IMR-90 (cell line): ENCODE measurements at regions not wholly inside any gene's neighbourhood (a gene's known extent, or its start where the extent isn't known, plus 50 kb on each side); places are given as distances from the start of the nearest gene placed in this dataset.

ENCODE experiments used
- ATAC-seq: fragments of 200-7000 bp; cut with Tn5 transposase; 2 replicates; pipeline ENCODE4 v1.9.1; 2020; ENCODE audit warnings: low read depth, mild to moderate bottlenecking, moderate library complexity
- BruUV-seq: library from RNA; stranded (reverse); fragments of 400-500 nt; replicated peaks from 2 replicates; lab custom pipeline; 2021; lab: Mats Ljungman, UMichigan
- CTCF ChIA-PET: fragments of 300-600 bp; formaldehyde crosslinking; extraction: SDS; loops from one replicate; lab custom pipeline; 2021; ENCODE audit warnings: antibody characterized with exemption; lab: Yijun Ruan, JAX
- POLR2A ChIA-PET: fragments of 300-600 bp; sonication (Branson Sonifier 250); formaldehyde crosslinking; loops from one replicate; lab custom pipeline; 2022; ENCODE audit warnings: antibody characterized with exemption; ENCODE audit not compliant: unreplicated experiment; lab: Charles Lee
- DNase-seq: peaks from one replicate; pipeline ENCODE4 v3.0.0; 2013
- H2AFZ ChIP-seq: replicated peaks from 2 replicates; pipeline ENCODE3; 2013; ENCODE audit warnings: low read length, mild to moderate bottlenecking; ENCODE audit not compliant: poor library complexity
- H2AK5ac ChIP-seq: 2 replicates; pipeline ENCODE4 v1.6.1; 2013; ENCODE audit warnings: low read depth, low read length, inconsistent platforms
- H2AK9ac ChIP-seq: replicated peaks from 2 replicates; pipeline ENCODE3; 2013; ENCODE audit warnings: mild to moderate bottlenecking, low read depth, low read length, moderate library complexity; ENCODE audit not compliant: poor library complexity
- H2BK120ac ChIP-seq: 2 replicates; pipeline ENCODE4 v1.6.1; 2013; ENCODE audit warnings: low read depth, low read length, inconsistent platforms
- H2BK15ac ChIP-seq: 3 replicates; pipeline ENCODE4 v1.6.1; 2013; ENCODE audit warnings: low read depth, low read length, inconsistent platforms
- H2BK20ac ChIP-seq: 2 replicates; pipeline ENCODE4 v1.6.1; 2013; ENCODE audit warnings: low read depth, mild to moderate bottlenecking, inconsistent platforms, low read length, moderate library complexity
- H2BK5ac ChIP-seq: 2 replicates; pipeline ENCODE4 v1.6.1; 2013; ENCODE audit warnings: mild to moderate bottlenecking, low read depth, low read length, inconsistent platforms; ENCODE audit not compliant: poor library complexity, severe bottlenecking
- H3K14ac ChIP-seq: replicated peaks from 2 replicates; pipeline ENCODE4 v1.6.1; 2013; ENCODE audit warnings: low read depth, low read length, inconsistent platforms
- H3K18ac ChIP-seq: 2 replicates; pipeline ENCODE4 v1.6.1; 2013; ENCODE audit warnings: low read depth, low read length, control low read depth
- H3K23ac ChIP-seq: 2 replicates; pipeline ENCODE4 v1.6.1; 2013; ENCODE audit warnings: low read depth, low read length, inconsistent platforms
- H3K27ac ChIP-seq: 2 replicates; pipeline ENCODE4 v1.5.1; 2013; ENCODE audit warnings: mild to moderate bottlenecking, control low read depth, low read length; ENCODE audit not compliant: insufficient read depth
- H3K27me3 ChIP-seq: 2 replicates; pipeline ENCODE4 v1.6.1; 2013; ENCODE audit warnings: low read length; ENCODE audit not compliant: control insufficient read depth, insufficient read depth
- H3K36me3 ChIP-seq: 2 replicates; pipeline ENCODE4 v1.6.1; 2013; ENCODE audit warnings: low read length, mixed read lengths; ENCODE audit not compliant: control insufficient read depth, insufficient read depth
- H3K4ac ChIP-seq: 2 replicates; pipeline ENCODE4 v1.6.1; 2013; ENCODE audit warnings: low read depth, low read length, inconsistent platforms
- H3K4me1 ChIP-seq: 2 replicates; pipeline ENCODE4 v1.6.1; 2013; ENCODE audit warnings: low read length, mixed read lengths; ENCODE audit not compliant: control insufficient read depth, insufficient read depth
- H3K4me2 ChIP-seq: 2 replicates; pipeline ENCODE4 v1.6.1; 2013; ENCODE audit warnings: low read depth, mild to moderate bottlenecking, control low read depth, low read length, moderate library complexity
- H3K4me3 ChIP-seq: 2 replicates; pipeline ENCODE4 v1.5.1; 2013; ENCODE audit warnings: low read depth, mild to moderate bottlenecking, control low read depth, low read length, moderate library complexity; ENCODE audit not compliant: insufficient read depth
- H3K56ac ChIP-seq: 2 replicates; pipeline ENCODE4 v1.6.1; 2013; ENCODE audit warnings: low read length, inconsistent platforms; ENCODE audit not compliant: insufficient read depth; ENCODE audit errors: extremely low read depth
- H3K79me1 ChIP-seq, 2 experiments: 2 replicates each; pipeline ENCODE4 v1.6.1; 2013; ENCODE audit warnings: low read length in 2 of 2, inconsistent platforms in 1 of 2, low read depth in 1 of 2
- H3K9ac ChIP-seq: 2 replicates; pipeline ENCODE4 v1.6.1; 2013; ENCODE audit warnings: low read depth, low read length, control low read depth
- H3K9me1 ChIP-seq: 2 replicates; pipeline ENCODE4 v1.6.1; 2013; ENCODE audit warnings: low read length, inconsistent platforms; ENCODE audit not compliant: insufficient read depth
- H3K9me3 ChIP-seq: 2 replicates; pipeline ENCODE4 v1.6.1; 2013; ENCODE audit warnings: low read length; ENCODE audit not compliant: control insufficient read depth, insufficient read depth
- H4K20me1 ChIP-seq: 2 replicates; pipeline ENCODE4 v1.6.1; 2013; ENCODE audit warnings: low read length, inconsistent platforms; ENCODE audit not compliant: insufficient read depth
- H4K5ac ChIP-seq: 2 replicates; pipeline ENCODE4 v1.6.1; 2013; ENCODE audit warnings: mild to moderate bottlenecking, low read depth, low read length, control low read depth
- H4K8ac ChIP-seq, 2 experiments: 2 replicates each; pipeline ENCODE4 v1.6.1; 2013; ENCODE audit warnings: low read depth in 2 of 2, low read length in 2 of 2, control low read depth in 1 of 2, inconsistent platforms in 1 of 2
- H4K91ac ChIP-seq: 2 replicates; pipeline ENCODE4 v1.6.1; 2013; ENCODE audit warnings: low read depth, low read length, inconsistent platforms; ENCODE audit not compliant: insufficient read depth
- BHLHE40 ChIP-seq: fragments of 150-350 bp; IDR thresholded peaks from 2 replicates; pipeline ENCODE4 v1.6.1; 2016; ENCODE audit warnings: mild to moderate bottlenecking, low read depth, low read length
- CEBPB ChIP-seq: IDR thresholded peaks from 2 replicates; pipeline ENCODE4 v1.6.1; 2012; ENCODE audit warnings: low read depth, low read length, improper control_type of control experiment
- CHD1 ChIP-seq: IDR thresholded peaks from 2 replicates; pipeline ENCODE4 v1.6.1; 2012; ENCODE audit warnings: low read depth, low read length, improper control_type of control experiment
- CTCF ChIP-seq: conservative IDR thresholded peaks from 2 replicates; pipeline ENCODE4 v1.5.1; 2012; ENCODE audit warnings: mild to moderate bottlenecking, low read depth, low read length, improper control_type of control experiment
- ELK1 ChIP-seq: fragments of 150-350 bp; IDR thresholded peaks from 2 replicates; pipeline ENCODE4 v1.6.1; 2016; ENCODE audit warnings: low read depth, mild to moderate bottlenecking, low read length, moderate library complexity, borderline replicate concordance
- FOS ChIP-seq: fragments of 150-350 bp; IDR thresholded peaks from 2 replicates; pipeline ENCODE4 v1.6.1; 2016; ENCODE audit warnings: low read depth, low read length
- MAFK ChIP-seq: IDR thresholded peaks from 2 replicates; pipeline ENCODE4 v1.6.1; 2012; ENCODE audit warnings: low read depth, low read length, improper control_type of control experiment
- MAZ ChIP-seq: IDR thresholded peaks from 2 replicates; pipeline ENCODE4 v1.6.1; 2012; ENCODE audit warnings: low read depth, mild to moderate bottlenecking, low read length, improper control_type of control experiment, moderate library complexity, borderline replicate concordance
- MXI1 ChIP-seq: IDR thresholded peaks from 2 replicates; pipeline ENCODE4 v1.6.1; 2012; ENCODE audit warnings: low read depth, mild to moderate bottlenecking, low read length, moderate library complexity, borderline replicate concordance
- NFE2L2 ChIP-seq: fragments of 150-350 bp; IDR thresholded peaks from 2 replicates; pipeline ENCODE4 v1.6.1; 2016; ENCODE audit warnings: low read depth, mild to moderate bottlenecking, low read length
- POLR2A ChIP-seq: IDR thresholded peaks from 2 replicates; pipeline ENCODE4 v1.6.1; 2012; ENCODE audit warnings: mild to moderate bottlenecking, low read depth, low read length
- RAD21 ChIP-seq: IDR thresholded peaks from 2 replicates; pipeline ENCODE4 v1.6.1; 2012; ENCODE audit warnings: low read length, improper control_type of control experiment
- RCOR1 ChIP-seq: IDR thresholded peaks from 2 replicates; pipeline ENCODE4 v1.6.1; 2012; ENCODE audit warnings: mild to moderate bottlenecking, low read length, improper control_type of control experiment; ENCODE audit not compliant: insufficient replicate concordance
- RFX5 ChIP-seq: IDR thresholded peaks from 2 replicates; pipeline ENCODE4 v1.8.0; 2012; ENCODE audit warnings: low read depth, mild to moderate bottlenecking, low read length, moderate library complexity
- SMC3 ChIP-seq: fragments of 150-350 bp; IDR thresholded peaks from 2 replicates; pipeline ENCODE4 v1.6.1; 2016; ENCODE audit warnings: low read depth, mild to moderate bottlenecking, antibody characterized with exemption, low read length, moderate library complexity
- USF2 ChIP-seq: fragments of 150-350 bp; IDR thresholded peaks from 2 replicates; pipeline ENCODE4 v1.6.1; 2017; ENCODE audit warnings: mild to moderate bottlenecking, antibody characterized with exemption, low read length, low read depth
- WGBS, 2 experiments: methylation state at CpG; one replicate each; pipeline versions ENCODE4 v1.1.5 to v1.1.7; 2013; ENCODE audit warnings: missing lambda C conversion rate in 2 of 2; ENCODE audit not compliant: insufficient read length in 1 of 2; ENCODE audit errors: extremely low coverage in 2 of 2; 5-methylcytosine and 5-hydroxymethylcytosine counted together
- dilution Hi-C: fragments of 300-500 bp; cut with HindIII; formaldehyde crosslinking; loops from one replicate; pipeline ENCODE4 v1.14.3; 2018; ENCODE audit warnings: low sequenced_read_pairs; ENCODE audit not compliant: unreplicated experiment
- in situ Hi-C: fragments of 300-500 bp; cut with MboI; formaldehyde crosslinking; loops from 3 replicates; pipeline ENCODE4 v1.14.3; 2019; ENCODE audit warnings: low sequenced_read_pairs, inconsistent platforms, mixed read lengths
- intact Hi-C: fragments of 100-400 bp; cut with micrococcal nuclease; formaldehyde crosslinking; loops from 2 replicates; pipeline ENCODE4 v1.10.0; 2022

- DNase-seq, result no peak
- Histone ChIP-seq H3K56ac (no peak overlapping the region), H3K4me2 (no peak overlapping the region), H2AK5ac (no peak overlapping the region), H2BK5ac (no peak overlapping the region), H2BK120ac (no peak overlapping the region), H2AFZ (no peak overlapping the region), H3K4ac (no peak overlapping the region), H2AK9ac (no peak overlapping the region), H3K4me3 (no peak overlapping the region), H3K18ac (no peak overlapping the region), H3K4me1 (no peaks in the 10 kb centered on the region), H3K9me3 (no peaks in the 10 kb centered on the region), H3K27ac (no peak overlapping the region), H3K9ac (no peak overlapping the region), H3K27me3 (no peaks in the 10 kb centered on the region; the same call in 1 of the 2 replicates), H4K8ac (no peak overlapping the region), H2BK15ac (no peak overlapping the region), H4K20me1 (no peaks in the 10 kb centered on the region), H3K36me3 (no peaks in the 10 kb centered on the region), H3K14ac (no peak overlapping the region), H4K91ac (no peak overlapping the region), H3K9me1 (no peaks in the 10 kb centered on the region), H4K5ac (no peak overlapping the region), H3K23ac (no peak overlapping the region), H2BK20ac (no peak overlapping the region), H3K79me1 (no peaks in the 10 kb centered on the region)
- ATAC-seq, result no peak
- ChIA-PET POLR2A (no interaction called here), CTCF (interaction anchor here (0.6 kb wide), 1 partner anchor 20 kb away, joined by 3 read pairs; no protein-coding TSS in a partner anchor)
- WGBS, 2 experiments, result 72% methylated on average over 6 of the region's 9 CpGs; no CpG with 5 or more reads in 1 of the 2 experiments
- in situ Hi-C loops (no loop called here), dilution Hi-C loops (no loop called here), intact Hi-C loops (no loop called here)
- BruUV-seq, result no TSS peak
- no peak for TF ChIP-seq ELK1
- TF ChIP-seq NFE2L2, result no peak
- no peak for TF ChIP-seq RCOR1
- no peak for TF ChIP-seq FOS
- no peak for TF ChIP-seq MAFK
- no peak for TF ChIP-seq BHLHE40
- TF ChIP-seq USF2, result no peak
- TF ChIP-seq SMC3, result no peak
- TF ChIP-seq CTCF, result no peak
- TF ChIP-seq CEBPB, result no peak
- TF ChIP-seq MXI1, result no peak
- TF ChIP-seq MAZ, result no peak
- no peak for TF ChIP-seq RAD21
- no peak for TF ChIP-seq POLR2A
- TF ChIP-seq CHD1, result no peak
- TF ChIP-seq RFX5, result no peak
These were observed 72.4 kb upstream of the POU3F1 start for GRCh38 chr1:38118976-38119375.
